ENCODE measurements at regions not wholly inside any gene's neighbourhood (a gene's known extent, or its start where the extent isn't known, plus 50 kb on each side); places are given as distances from the start of the nearest gene placed in this dataset.

DNA sequence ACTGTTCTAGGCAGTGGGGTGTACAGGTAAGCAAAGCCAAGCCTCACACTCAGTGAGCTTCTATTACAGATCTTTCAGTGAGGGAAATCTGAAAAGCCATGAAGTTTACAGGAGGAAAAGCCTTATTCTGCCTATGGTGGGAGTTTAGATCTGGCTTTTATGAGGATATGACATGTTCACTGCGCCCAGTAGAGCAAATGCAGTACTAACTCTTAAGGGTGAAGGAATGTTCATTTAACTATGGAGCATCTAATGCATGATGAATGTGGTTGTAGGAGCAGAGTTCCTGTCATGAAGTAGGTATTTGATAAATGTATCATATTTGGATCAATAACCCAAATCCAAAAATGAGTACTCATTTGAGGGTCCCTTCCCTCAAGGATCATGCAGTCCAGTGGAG, 230.2 kb upstream of the PAPPA start:
- H3K4me1 ChIP-seq, result peaks cover 0 to 15% (median 5%) of the 10 kb centered on the region in 9 donors
- peaks cover 0 to 10% (median 0%) of the 10 kb centered on the region in 11 donors for H3K9me3 ChIP-seq
- ATAC-seq (peak in 2 of 8 donors; percentile 27), DNase-seq (no peak)
- H3K4me3 ChIP-seq, result no peak overlapping the region
- no peaks in the 10 kb centered on the region for H3K36me3 ChIP-seq
- WGBS, 2 donors, result 81% methylated on average over 1 of the region's 1 CpG
- H3K27me3 ChIP-seq, result no peaks in the 10 kb centered on the region
- intact Hi-C loops (cut with DNase I), result loop anchor here in 1 of 10 donors (10.0 kb wide), 1 partner anchor 161 kb away; no protein-coding TSS in a partner anchor
- TF ChIP-seq, protein P1, sequence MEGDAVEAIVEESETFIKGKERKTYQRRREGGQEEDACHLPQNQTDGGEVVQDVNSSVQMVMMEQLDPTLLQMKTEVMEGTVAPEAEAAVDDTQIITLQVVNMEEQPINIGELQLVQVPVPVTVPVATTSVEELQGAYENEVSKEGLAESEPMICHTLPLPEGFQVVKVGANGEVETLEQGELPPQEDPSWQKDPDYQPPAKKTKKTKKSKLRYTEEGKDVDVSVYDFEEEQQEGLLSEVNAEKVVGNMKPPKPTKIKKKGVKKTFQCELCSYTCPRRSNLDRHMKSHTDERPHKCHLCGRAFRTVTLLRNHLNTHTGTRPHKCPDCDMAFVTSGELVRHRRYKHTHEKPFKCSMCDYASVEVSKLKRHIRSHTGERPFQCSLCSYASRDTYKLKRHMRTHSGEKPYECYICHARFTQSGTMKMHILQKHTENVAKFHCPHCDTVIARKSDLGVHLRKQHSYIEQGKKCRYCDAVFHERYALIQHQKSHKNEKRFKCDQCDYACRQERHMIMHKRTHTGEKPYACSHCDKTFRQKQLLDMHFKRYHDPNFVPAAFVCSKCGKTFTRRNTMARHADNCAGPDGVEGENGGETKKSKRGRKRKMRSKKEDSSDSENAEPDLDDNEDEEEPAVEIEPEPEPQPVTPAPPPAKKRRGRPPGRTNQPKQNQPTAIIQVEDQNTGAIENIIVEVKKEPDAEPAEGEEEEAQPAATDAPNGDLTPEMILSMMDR (IDR thresholded peaks at IDR 0.05), result no peak
- peak overlapping the region in 6 of 10 donors; percentile 4 to 61 (median 49) for H3K27ac ChIP-seq

- WGBS, 2 donors, result 34 to 35% methylated on average over 5 of the region's 5 CpGs
Measured at GRCh38 chr9:115923903-115924668, 229.5 kb upstream of the PAPPA start.

GRCh38 chr9:115924669-115924987, 229.0 kb upstream of the PAPPA start:
- Histone ChIP-seq H3K36me3 (no peaks in the 10 kb centered on the region), H3K4me3 (no peak overlapping the region), H3K27ac (peak overlapping the region in 1 of 10 donors; percentile 61), H3K4me1 (peaks cover 0 to 15% (median 5%) of the 10 kb centered on the region in 9 donors), H3K27me3 (no peaks in the 10 kb centered on the region), H3K9me3 (peaks cover 0 to 10% (median 0%) of the 10 kb centered on the region in 11 donors)
- DNase-seq (no peak), ATAC-seq (no peak)
- intact Hi-C loops (cut with DNase I), result loop anchor here in 2 of 10 donors (2.0 to 10.0 kb wide), 2 partner anchors 20 to 160 kb away; no protein-coding TSS in a partner anchor
- TF ChIP-seq, protein P1 (IDR thresholded peaks at IDR 0.05), result no peak

More at GRCh38 chr9:115923903-115924668, 229.5 kb upstream of the PAPPA start:
- intact Hi-C loops (cut with DNase I), result loop anchor here in 2 of 10 donors (2.0 to 10.0 kb wide), 2 partner anchors 21 to 161 kb away; no protein-coding TSS in a partner anchor
- peaks cover 0 to 10% (median 0%) of the 10 kb centered on the region in 11 donors for H3K9me3 ChIP-seq
- TF ChIP-seq, protein P1 (IDR thresholded peaks at IDR 0.05), result no peak
- no peaks in the 10 kb centered on the region for H3K27me3 ChIP-seq
- DNase-seq (peak in 1 of 2 donors; percentile 42), ATAC-seq (peak; percentile 65 to 99 (median 96))
- H3K4me1 ChIP-seq, result peaks cover 0 to 15% (median 5%) of the 10 kb centered on the region in 9 donors
- H3K36me3 ChIP-seq, result no peaks in the 10 kb centered on the region
- no peak overlapping the region for H3K4me3 ChIP-seq
- H3K27ac ChIP-seq, result peak overlapping the region in 6 of 10 donors; percentile 4 to 61 (median 54)

DNA sequence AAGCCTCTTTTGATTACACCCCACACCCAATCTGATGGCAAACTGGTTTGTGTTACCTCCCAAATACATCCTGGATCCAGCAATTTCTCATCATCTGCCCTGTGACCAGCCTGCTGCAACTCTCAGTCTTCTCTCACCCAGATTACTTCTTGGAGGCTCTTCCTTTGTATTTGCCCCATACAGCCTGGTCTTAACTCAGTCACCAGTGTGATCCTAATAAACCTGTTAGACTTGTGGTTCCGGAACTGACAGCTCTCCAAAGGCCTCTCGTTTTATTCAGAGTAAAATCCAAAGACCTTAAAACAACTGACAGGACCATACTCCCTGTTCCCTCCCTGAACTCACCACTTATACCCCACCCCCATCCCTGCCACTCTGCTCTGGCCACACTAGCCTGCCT, 228.2 kb upstream of the PAPPA start:
- no peak for ATAC-seq
- H3K9me3 ChIP-seq, result peaks cover 0 to 9% (median 0%) of the 10 kb centered on the region in 11 donors
- no peaks in the 10 kb centered on the region for H3K36me3 ChIP-seq
- H3K4me1 ChIP-seq, result peaks cover 0 to 15% (median 5%) of the 10 kb centered on the region in 9 donors
- no peaks in the 10 kb centered on the region for H3K27me3 ChIP-seq
- intact Hi-C loops (cut with DNase I), result loop anchor here in 2 of 10 donors (2.0 to 10.0 kb wide), 2 partner anchors 19 to 159 kb away; no protein-coding TSS in a partner anchor
- H3K4me3 ChIP-seq, result no peak overlapping the region
- TF ChIP-seq, protein P1 (IDR thresholded peaks at IDR 0.05), result no peak
- no peak overlapping the region for H3K27ac ChIP-seq
- DNase-seq, result no peak
- WGBS, 2 donors, result 62 to 78% methylated on average over 2 of the region's 2 CpGs
